GM12878 (cell line): ENCODE measurements at regions not wholly inside any gene's neighbourhood (a gene's known extent, or its start where the extent isn't known, plus 50 kb on each side); places are given as distances from the start of the nearest gene placed in this dataset.

Source experiments
- ATAC-seq: fragments of 200-7000 bp; cut with Tn5 transposase; 3 replicates; pipeline ENCODE4 v1.9.1; 2020; ENCODE audit warnings: mild to moderate bottlenecking, moderate library complexity
- BruUV-seq: library from RNA; stranded (reverse); fragments of 400-500 nt; replicated peaks from 2 replicates; lab custom pipeline; 2021; lab: Mats Ljungman, UMichigan
- CTCF ChIA-PET: fragments of 300-600 bp; sonication (Branson Sonifier 250); formaldehyde crosslinking; extraction: SDS; loops from one replicate; lab custom pipeline; 2021; ENCODE audit warnings: inconsistent platforms; lab: Yijun Ruan, JAX
- POLR2A ChIA-PET: fragments of 350-600 bp; formaldehyde crosslinking; extraction: SDS; loops from one replicate; lab custom pipeline; 2021; ENCODE audit warnings: inconsistent platforms; lab: Charles Lee
- RAD21 ChIA-PET: fragments of 300-600 bp; sonication (Branson Sonifier 250); formaldehyde crosslinking; loops from one replicate; lab custom pipeline; 2023; ENCODE audit warnings: antibody characterized with exemption; ENCODE audit not compliant: unreplicated experiment; lab: Charles Lee
- SMC1A ChIA-PET: fragments of 300-600 bp; sonication (Branson Sonifier 250); formaldehyde crosslinking; loops from one replicate; lab custom pipeline; 2023; ENCODE audit not compliant: unreplicated experiment, uncharacterized antibody; lab: Charles Lee
- DNase-seq: peaks from one replicate; pipeline ENCODE4 v3.0.0-alpha.2; 2011; ENCODE audit warnings: low read depth, low spot score
- FAIRE-seq: peaks from 3 replicates; lab custom pipeline; 2011; peaks lifted over from hg19 to GRCh38; lab: Jason Lieb, UNC
- H2AFZ ChIP-seq: 2 replicates; pipeline ENCODE4 v1.6.0; 2011; ENCODE audit warnings: low read depth, low read length, control low read depth; ENCODE audit not compliant: control insufficient read depth
- H3K27ac ChIP-seq: 2 replicates; pipeline ENCODE4 v1.5.1; 2011; ENCODE audit warnings: control low read depth; ENCODE audit not compliant: control insufficient read depth, insufficient read depth
- H3K27me3 ChIP-seq, 2 experiments: replicated peaks in 1 of 2; 2 replicates each; pipeline versions ENCODE4 v1.6.0 to v1.6.1; 2011; ENCODE audit warnings: low read length in 1 of 2; ENCODE audit not compliant: control insufficient read depth in 2 of 2, insufficient read depth in 2 of 2
- H3K36me3 ChIP-seq, 2 experiments: 2 replicates each; pipeline ENCODE4 v1.5.1; 2011; ENCODE audit warnings: low read length in 1 of 2; ENCODE audit not compliant: control insufficient read depth in 2 of 2, insufficient read depth in 2 of 2
- H3K4me1 ChIP-seq: 2 replicates; pipeline ENCODE4 v1.6.1; 2011; ENCODE audit warnings: mild to moderate bottlenecking, low read length, moderate library complexity, mixed read lengths; ENCODE audit not compliant: control insufficient read depth, insufficient read depth
- H3K4me2 ChIP-seq: 2 replicates; pipeline ENCODE4 v1.6.0; 2011; ENCODE audit warnings: control low read depth; ENCODE audit not compliant: control insufficient read depth, insufficient read depth
- H3K4me3 ChIP-seq: fragments of 200-600 bp; sonication (generic); 2 replicates; pipeline ENCODE4 v1.5.1; 2016
- H3K79me2 ChIP-seq: 2 replicates; pipeline ENCODE4 v1.6.0; 2011; ENCODE audit warnings: low read length; ENCODE audit not compliant: control insufficient read depth, insufficient read depth
- H3K9ac ChIP-seq: 2 replicates; pipeline ENCODE4 v1.8.0; 2011; ENCODE audit warnings: low read length, control low read depth, mixed read lengths; ENCODE audit not compliant: control insufficient read depth, insufficient read depth
- H3K9me3 ChIP-seq: replicated peaks from 3 replicates; pipeline ENCODE4 v1.5.1; 2011; ENCODE audit warnings: mild to moderate bottlenecking, low read length; ENCODE audit not compliant: control insufficient read depth, insufficient read depth
- H4K20me1 ChIP-seq: 2 replicates; pipeline ENCODE4 v1.6.0; 2011; ENCODE audit not compliant: control insufficient read depth, insufficient read depth
- CEBPZ ChIP-seq: fragments of 150-350 bp; IDR thresholded peaks from 2 replicates; pipeline ENCODE4 v1.6.1; 2016; ENCODE audit warnings: low read depth, low read length
- EED ChIP-seq: sonication (generic); IDR thresholded peaks from 2 replicates; pipeline ENCODE4 v1.6.1; 2016; ENCODE audit warnings: antibody characterized with exemption, low read depth
- EZH2 ChIP-seq: IDR thresholded peaks from 2 replicates; pipeline ENCODE4 v1.6.1; 2012; ENCODE audit warnings: low read depth, mild to moderate bottlenecking, control low read depth, inconsistent platforms, low read length, borderline replicate concordance; ENCODE audit not compliant: control insufficient read depth
- FOXK2 ChIP-seq: fragments of 450-650 bp; IDR thresholded peaks from 2 replicates; pipeline ENCODE4 v1.6.1; 2017; ENCODE audit warnings: mild to moderate bottlenecking, moderate library complexity
- GABPA ChIP-seq: IDR thresholded peaks from 2 replicates; pipeline ENCODE4 v1.6.1; 2014; ENCODE audit warnings: antibody characterized with exemption, low read depth, mild to moderate bottlenecking, inconsistent platforms
- HDAC6 ChIP-seq: fragments of 200-600 bp; sonication (generic); IDR thresholded peaks from one replicate; pipeline ENCODE4 v1.8.0; 2017; ENCODE audit warnings: antibody characterized with exemption; ENCODE audit not compliant: unreplicated experiment
- HSF1 ChIP-seq: fragments of 150-350 bp; IDR thresholded peaks from 2 replicates; pipeline ENCODE4 v1.6.1; 2014; ENCODE audit warnings: mild to moderate bottlenecking, low read depth, low read length
- KAT2A ChIP-seq: conservative IDR thresholded peaks from 2 replicates; pipeline ENCODE4 v1.6.1; 2011; ENCODE audit warnings: low read depth, low read length; ENCODE audit not compliant: control insufficient read depth
- NR2F1 ChIP-seq: fragments of 450-650 bp; conservative IDR thresholded peaks from 2 replicates; pipeline ENCODE4 v1.6.1; 2017; ENCODE audit warnings: mild to moderate bottlenecking
- PBX3 ChIP-seq: IDR thresholded peaks from 2 replicates; pipeline ENCODE4 v1.6.1; 2011; ENCODE audit warnings: mild to moderate bottlenecking, low read depth, low read length, moderate library complexity; ENCODE audit not compliant: insufficient replicate concordance
- PML ChIP-seq: IDR thresholded peaks from 2 replicates; pipeline ENCODE4 v1.6.1; 2012; ENCODE audit warnings: low read length, inconsistent platforms
- POLR2A ChIP-seq: IDR thresholded peaks from 2 replicates; pipeline ENCODE4 v1.6.1; 2011; ENCODE audit warnings: low read depth, mild to moderate bottlenecking, low read length
- SRF ChIP-seq, 2 experiments: IDR thresholded peaks; 2 replicates each; pipeline ENCODE4 v1.6.1; 2011; ENCODE audit warnings: low read depth in 2 of 2, low read length in 2 of 2, mild to moderate bottlenecking in 1 of 2, moderate library complexity in 1 of 2
- WGBS: methylation state at CpG from one replicate; pipeline ENCODE4 v1.1.6; 2016; ENCODE audit warnings: low lambda C conversion rate; ENCODE audit not compliant: insufficient replicate concordance, insufficient coverage; ENCODE audit errors: missing lambda C conversion rate; 5-methylcytosine and 5-hydroxymethylcytosine counted together
- in situ Hi-C: fragments of 300-500 bp; cut with MboI; formaldehyde crosslinking; loops from 9 replicates; pipeline ENCODE4 v1.14.3; 2018; ENCODE audit warnings: mixed read lengths
- intact Hi-C: fragments of 100-400 bp; cut with micrococcal nuclease; formaldehyde crosslinking; loops from one replicate; pipeline ENCODE4 v1.14.2; 2022; ENCODE audit not compliant: unreplicated experiment

- RAD21 ChIA-PET = interaction anchor here (0.6 kb wide), 1 partner anchor 90 kb away, joined by 3 read pairs; no protein-coding TSS in a partner anchor
- CTCF ChIA-PET = no interaction called here
- peaks cover 2% of the 10 kb centered on the region in 2 experiments; a peak in 1 of 4 replicates for H3K27me3 ChIP-seq
- ATAC-seq (no peak), DNase-seq (no peak), FAIRE-seq (no peak)
- no peak overlapping the region for H3K4me2 ChIP-seq
- H3K79me2 ChIP-seq = no peaks in the 10 kb centered on the region
- H3K4me1 ChIP-seq = no peaks in the 10 kb centered on the region
- H3K9me3 ChIP-seq = no peaks in the 10 kb centered on the region
- 34% methylated on average over 7 of the region's 9 CpGs for WGBS
- BruUV-seq = no TSS peak
- SMC1A ChIA-PET = no interaction called here
- POLR2A ChIA-PET = no interaction called here
- TF ChIP-seq CEBPZ = no peak
- TF ChIP-seq NR2F1 = no peak
- no peak for TF ChIP-seq SRF (IDR thresholded peaks at IDR 0.05; ENCODE audit: low read depth in 2 of 2, low read length in 2 of 2)
- no peak for TF ChIP-seq HDAC6
- TF ChIP-seq POLR2A = no peak
- no peak for TF ChIP-seq EED
- TF ChIP-seq HSF1 = no peak
- TF ChIP-seq PML = no peak
- TF ChIP-seq KAT2A = no peak
- no peak for TF ChIP-seq EZH2
- TF ChIP-seq FOXK2 = no peak
- no peak for TF ChIP-seq GABPA
- TF ChIP-seq PBX3 = no peak
- no peak overlapping the region for H3K9ac ChIP-seq
- H3K36me3 ChIP-seq = no peaks in the 10 kb centered on the region
- no peak overlapping the region for H2AFZ ChIP-seq
- H3K27ac ChIP-seq = no peak overlapping the region
- H4K20me1 ChIP-seq = no peaks in the 10 kb centered on the region
- in situ Hi-C loops = no loop called here
- intact Hi-C loops = no loop called here
- H3K4me3 ChIP-seq = no peak overlapping the region
Measured at GRCh38 chr2:128550801-128551416, 232.2 kb upstream of the HS6ST1 start.
